C4-2B (cell line): ENCODE measurements at regions not wholly inside any gene's neighbourhood (a gene's known extent, or its start where the extent isn't known, plus 50 kb on each side); places are given as distances from the start of the nearest gene placed in this dataset.

Experiments used
- H3K27ac ChIP-seq: fragments of 450-650 bp; 2 replicates; pipeline ENCODE4 v1.5.1; 2017
- ZFX ChIP-seq: fragments of 450-650 bp; IDR thresholded peaks from 2 replicates; pipeline ENCODE4 v1.6.1; 2017
- TF ChIP-seq, protein P1 (sequence below): fragments of 450-650 bp; conservative IDR thresholded peaks from 2 replicates; pipeline ENCODE4 v1.5.1; 2017; ENCODE audit warnings: mild to moderate bottlenecking

DNA sequence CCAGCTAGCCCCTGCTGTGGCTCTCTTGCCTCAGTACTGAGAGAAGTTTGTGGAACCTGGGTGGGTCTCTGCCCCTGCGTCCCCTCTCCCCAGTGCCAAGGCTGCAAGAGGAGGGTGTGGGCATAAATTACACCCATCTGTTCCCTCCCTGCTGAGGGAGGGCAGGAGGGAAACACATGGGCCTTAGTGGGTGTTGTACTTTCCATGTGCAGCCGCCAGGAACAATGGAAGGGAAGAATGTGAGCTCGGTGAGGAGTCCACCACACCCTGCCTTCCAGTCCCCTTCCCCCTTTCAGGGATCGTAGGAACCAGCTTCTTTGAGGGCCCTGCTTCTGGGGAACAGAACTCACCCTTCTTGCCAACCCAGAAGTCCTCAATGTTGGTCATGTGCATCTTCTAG, 138.2 kb upstream of the KLF4 start:
- H3K27ac ChIP-seq, result no peak overlapping the region
- TF ChIP-seq, protein P1, sequence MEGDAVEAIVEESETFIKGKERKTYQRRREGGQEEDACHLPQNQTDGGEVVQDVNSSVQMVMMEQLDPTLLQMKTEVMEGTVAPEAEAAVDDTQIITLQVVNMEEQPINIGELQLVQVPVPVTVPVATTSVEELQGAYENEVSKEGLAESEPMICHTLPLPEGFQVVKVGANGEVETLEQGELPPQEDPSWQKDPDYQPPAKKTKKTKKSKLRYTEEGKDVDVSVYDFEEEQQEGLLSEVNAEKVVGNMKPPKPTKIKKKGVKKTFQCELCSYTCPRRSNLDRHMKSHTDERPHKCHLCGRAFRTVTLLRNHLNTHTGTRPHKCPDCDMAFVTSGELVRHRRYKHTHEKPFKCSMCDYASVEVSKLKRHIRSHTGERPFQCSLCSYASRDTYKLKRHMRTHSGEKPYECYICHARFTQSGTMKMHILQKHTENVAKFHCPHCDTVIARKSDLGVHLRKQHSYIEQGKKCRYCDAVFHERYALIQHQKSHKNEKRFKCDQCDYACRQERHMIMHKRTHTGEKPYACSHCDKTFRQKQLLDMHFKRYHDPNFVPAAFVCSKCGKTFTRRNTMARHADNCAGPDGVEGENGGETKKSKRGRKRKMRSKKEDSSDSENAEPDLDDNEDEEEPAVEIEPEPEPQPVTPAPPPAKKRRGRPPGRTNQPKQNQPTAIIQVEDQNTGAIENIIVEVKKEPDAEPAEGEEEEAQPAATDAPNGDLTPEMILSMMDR, result no peak
- no peak for TF ChIP-seq ZFX

DNA sequence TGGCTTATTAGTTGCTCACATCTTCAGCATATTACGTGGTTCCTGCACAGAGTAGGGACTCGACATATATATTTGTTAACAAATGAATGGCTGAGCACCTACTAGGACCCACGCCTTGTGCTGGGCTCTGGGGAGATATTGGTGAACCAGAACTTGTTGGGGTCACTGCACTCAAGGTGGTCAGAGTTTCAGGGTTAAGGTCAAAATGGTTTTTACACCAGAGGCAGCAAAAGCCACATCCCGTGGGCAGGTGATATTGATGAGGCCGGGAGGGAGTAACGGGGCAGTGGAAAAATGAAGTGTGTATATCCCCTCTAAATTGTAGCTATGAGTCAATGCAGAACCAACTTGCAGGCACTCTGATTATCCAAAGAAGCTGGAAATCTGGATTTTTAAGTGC, 136.5 kb upstream of the KLF4 start:
- TF ChIP-seq, protein P1, result no peak
- no peak for TF ChIP-seq ZFX
- no peak overlapping the region for H3K27ac ChIP-seq

DNA sequence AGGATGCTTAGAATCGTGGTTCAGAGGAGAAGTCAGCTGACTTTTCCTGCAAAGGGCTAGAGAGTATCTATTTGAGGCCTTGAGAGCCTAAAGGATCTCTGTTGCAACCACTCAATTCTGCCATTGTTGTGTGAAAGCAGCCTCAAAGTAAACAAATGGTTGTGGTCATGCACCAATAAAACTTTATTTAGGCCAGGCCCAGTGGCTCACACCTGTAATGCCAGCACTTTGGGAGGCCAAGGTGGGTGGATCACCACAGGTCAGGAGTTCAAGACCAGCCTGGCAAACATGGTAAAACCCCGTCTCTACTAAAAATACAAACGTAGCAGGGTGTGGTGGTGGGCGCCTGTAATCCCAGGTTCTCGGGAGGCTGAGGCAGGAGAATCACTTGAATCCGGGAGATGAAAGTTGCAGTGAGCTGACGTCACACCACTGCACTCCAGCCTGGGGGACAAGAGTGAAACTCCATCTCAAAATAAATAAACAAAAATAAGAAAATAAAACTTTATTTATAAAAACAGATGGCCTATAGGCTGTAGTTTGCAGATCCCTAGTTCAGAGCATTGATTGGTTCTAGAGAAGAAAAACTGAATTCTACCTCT, 135.9 kb upstream of the KLF4 start:
- no peak overlapping the region for H3K27ac ChIP-seq
- TF ChIP-seq ZFX, result no peak
- TF ChIP-seq, protein P1, result no peak

DNA sequence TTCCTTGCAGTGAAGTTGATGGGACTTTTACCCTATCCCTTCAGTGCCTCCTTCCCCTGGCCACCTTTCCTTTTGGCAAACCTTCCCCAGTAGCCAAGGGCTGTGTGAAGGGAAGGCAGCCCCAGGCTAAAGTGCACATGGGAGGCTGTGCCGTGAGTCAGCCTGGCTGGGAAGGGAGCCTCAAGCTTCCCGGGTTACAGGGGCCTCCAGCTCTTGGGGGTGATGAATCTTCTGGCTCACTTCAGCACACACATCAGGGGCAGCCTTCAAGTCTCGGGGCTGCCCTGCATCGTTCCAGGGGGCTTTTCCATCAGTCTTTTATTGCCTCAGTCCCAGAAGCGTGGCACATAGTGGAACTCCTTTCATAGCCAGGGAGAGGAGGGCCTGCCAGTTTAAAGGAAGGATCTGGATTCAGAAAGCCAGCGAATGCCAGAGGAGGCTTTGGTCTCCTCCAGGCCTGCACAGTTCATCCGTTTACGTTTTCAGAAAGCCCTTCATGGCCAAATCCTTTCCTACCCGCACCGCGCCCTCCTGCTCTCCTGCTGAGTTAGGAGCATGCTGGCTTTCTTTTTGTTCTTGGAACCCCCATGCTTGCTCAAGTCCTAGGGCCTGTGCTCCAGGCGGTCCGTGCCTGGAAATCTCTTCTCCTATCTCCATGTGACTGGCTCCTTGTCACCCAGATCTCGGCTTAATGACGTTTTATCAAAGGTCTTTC, 134.8 kb upstream of the KLF4 start:
- no peak overlapping the region for H3K27ac ChIP-seq
- no peak for TF ChIP-seq ZFX
- TF ChIP-seq, protein P1, result no peak

DNA sequence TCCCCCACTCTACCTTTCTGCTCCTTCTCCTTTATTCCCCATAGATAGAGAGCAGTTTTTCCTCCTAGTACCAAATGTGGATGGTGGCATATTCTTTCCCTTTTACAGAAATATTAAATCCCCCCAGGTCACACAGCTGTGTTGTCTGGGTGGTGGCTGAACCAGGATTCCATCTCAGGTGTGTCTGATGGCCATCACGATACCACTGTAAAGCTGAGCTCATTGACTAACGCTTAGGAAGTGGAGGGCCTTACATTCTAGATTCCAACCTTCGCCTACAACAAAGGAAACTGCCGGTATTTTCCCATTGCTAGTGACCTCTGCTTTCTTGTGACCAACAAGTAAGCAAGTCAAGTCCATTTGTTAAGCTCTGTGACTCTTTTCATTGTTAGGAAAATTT, 131.9 kb upstream of the KLF4 start:
- H3K27ac ChIP-seq, result no peak overlapping the region
- TF ChIP-seq, protein P1, result no peak
- no peak for TF ChIP-seq ZFX

DNA sequence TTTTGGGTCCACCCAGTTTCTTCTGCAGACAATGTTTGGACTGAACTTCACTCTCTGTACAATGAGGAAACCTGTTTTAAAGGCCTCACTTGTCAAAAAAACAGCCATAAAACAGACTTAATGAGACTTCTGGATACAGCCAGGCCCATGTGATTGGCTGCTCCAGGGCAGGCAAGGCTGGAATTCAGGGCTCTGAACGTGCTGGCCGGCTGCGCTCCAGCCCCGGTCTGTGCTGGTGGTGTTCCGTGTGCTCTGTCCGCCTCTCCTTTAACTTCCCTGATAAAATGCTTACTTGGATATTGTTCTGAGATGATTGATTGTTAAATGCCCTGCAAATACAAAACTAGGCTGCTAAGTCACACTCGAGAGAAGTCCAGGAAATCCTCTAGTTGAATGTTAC, 131.2 kb upstream of the KLF4 start:
- TF ChIP-seq ZFX, result no peak
- TF ChIP-seq, protein P1, result no peak
- no peak overlapping the region for H3K27ac ChIP-seq

DNA sequence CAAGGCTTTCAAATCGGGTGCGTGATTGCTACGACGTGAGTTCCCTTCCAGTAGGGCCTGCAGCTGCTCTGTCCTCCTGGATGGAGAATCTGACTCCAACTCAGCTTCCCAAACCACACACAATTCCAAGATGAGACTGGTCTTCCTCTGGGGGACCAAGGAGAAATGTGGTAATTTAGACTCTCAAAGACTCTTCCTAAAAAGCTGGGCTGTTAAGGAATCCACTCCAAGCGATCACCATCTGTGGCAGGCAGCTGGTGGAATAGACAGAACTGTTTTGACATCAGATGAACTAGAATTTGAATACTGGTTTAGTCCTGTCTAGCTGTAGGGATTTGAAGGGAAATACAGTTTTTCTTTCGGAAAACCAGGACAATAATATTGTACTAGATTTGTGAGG, 130.7 kb upstream of the KLF4 start:
- no peak overlapping the region for H3K27ac ChIP-seq
- TF ChIP-seq ZFX, result no peak
- TF ChIP-seq, protein P1, result no peak
